GM21447 (cell line): ENCODE measurements at regions not wholly inside any gene's neighbourhood (a gene's known extent, or its start where the extent isn't known, plus 50 kb on each side); places are given as distances from the start of the nearest gene placed in this dataset.

Experiments used
- ATAC-seq: cut with Tn5 transposase; IDR thresholded peaks from one replicate; pipeline ENCODE4 v1.9.1; 2021; ENCODE audit not compliant: unreplicated experiment

GRCh38 chr19:31969016-31969415 lies 376.4 kb upstream of the ZNF507 start:
- no peak for ATAC-seq

- ATAC-seq, result no peak
Observed at GRCh38 chr19:31970027-31970461, 375.4 kb upstream of the ZNF507 start.

GRCh38 chr19:31974290-31974689 lies 371.1 kb upstream of the ZNF507 start:
- no peak for ATAC-seq

GRCh38 chr19:31974941-31975340 lies 370.5 kb upstream of the ZNF507 start:
- no peak for ATAC-seq

DNA sequence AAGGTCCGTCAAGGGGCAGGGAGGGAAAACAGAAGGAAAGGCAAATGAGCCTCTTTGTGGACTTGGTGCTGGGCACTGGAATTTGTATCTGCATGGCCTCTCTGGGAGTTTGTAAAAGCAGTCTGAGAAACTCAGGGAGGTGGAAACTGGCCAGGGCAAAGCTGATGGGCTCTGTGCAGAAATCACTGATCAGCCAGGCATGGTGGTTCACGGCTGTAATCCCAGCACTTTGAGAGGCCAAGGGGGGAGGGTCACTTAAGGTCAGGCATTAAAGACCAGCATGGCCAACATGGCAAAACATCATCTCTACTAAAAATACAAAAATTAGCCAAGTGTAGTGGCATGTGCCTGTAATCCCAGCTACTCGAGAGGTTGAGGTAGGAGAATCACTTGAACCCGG lies 369.9 kb upstream of the ZNF507 start:
- no peak for ATAC-seq

GRCh38 chr19:31976775-31977536 lies 368.5 kb upstream of the ZNF507 start:
- ATAC-seq, result no peak

DNA sequence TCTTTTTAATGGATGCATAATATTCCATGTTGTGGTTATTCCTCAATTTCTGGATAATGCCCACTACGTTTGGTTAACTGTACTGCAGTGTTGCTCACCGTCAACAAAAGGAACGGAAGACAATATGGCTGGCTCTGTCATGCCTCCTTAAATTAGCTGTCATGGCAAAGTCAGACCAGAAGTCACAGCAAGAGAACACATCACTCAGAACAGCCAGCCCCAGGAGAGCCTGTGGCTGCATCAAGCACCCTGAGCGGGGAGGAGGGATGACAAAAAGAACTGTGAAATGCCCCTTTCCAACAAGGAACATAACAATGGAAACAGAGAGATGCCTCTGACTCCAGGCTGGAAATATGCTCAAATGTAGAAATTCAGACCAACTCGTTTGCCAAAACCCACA lies 366.0 kb upstream of the ZNF507 start:
- no peak for ATAC-seq

DNA sequence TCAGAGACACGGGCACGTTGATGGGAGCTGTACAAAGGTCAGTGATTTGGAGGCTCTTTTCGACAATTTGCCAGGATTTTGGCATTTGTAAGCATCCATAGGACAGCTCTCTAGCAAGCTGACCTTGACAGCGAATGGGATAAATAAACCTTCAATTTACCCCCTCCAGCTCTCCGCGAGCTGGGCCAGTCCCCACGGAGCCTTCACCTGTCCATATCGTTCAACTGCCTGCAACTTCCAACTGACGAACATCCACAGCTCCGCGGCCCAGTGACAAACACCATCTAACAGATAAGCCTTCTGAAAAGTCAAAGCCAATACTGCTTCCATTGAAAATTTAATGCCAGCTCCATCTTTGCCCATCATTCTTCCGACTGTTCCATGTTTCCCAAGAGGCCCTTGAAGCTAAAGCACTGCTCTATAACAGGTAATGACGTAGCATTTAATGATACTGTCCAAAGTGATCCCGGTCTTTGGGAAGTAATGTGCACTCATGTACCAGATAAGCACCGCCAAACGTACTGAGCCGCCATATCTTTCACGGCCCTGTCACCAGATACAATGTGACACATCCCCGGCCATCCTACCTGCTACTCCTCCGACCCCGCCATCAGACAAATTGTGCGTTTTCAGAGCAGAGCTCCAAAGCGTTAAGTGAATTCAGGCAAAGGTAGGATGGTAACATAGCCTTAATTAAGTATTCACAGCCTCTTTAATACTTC lies 365.3 kb upstream of the ZNF507 start:
- ATAC-seq, result no peak

DNA sequence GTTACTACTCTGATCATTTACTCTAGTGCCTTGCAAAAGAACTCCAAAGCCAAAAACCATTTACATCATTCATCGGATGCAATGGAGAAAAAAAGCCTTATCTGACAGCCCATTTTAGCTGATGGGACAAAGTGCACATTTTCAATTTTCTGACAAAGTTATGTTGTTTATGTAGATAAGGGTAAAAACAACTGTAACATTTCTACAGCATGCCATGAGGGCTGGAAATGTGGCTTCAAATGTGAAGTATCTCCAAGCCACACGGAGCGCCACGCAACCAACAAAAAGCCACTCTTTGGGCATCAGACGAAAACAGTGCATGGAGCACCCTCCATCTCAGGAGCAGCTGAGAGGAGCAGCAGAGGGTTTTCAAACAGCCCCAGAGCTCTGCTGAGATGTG lies 364.6 kb upstream of the ZNF507 start:
- no peak for ATAC-seq

GRCh38 chr19:31981545-31981944 lies 363.9 kb upstream of the ZNF507 start:
- no peak for ATAC-seq

GRCh38 chr19:31983647-31984046 lies 361.8 kb upstream of the ZNF507 start:
- ATAC-seq, result no peak

- no peak for ATAC-seq
Observed at GRCh38 chr19:31985001-31985605, 360.3 kb upstream of the ZNF507 start.

DNA sequence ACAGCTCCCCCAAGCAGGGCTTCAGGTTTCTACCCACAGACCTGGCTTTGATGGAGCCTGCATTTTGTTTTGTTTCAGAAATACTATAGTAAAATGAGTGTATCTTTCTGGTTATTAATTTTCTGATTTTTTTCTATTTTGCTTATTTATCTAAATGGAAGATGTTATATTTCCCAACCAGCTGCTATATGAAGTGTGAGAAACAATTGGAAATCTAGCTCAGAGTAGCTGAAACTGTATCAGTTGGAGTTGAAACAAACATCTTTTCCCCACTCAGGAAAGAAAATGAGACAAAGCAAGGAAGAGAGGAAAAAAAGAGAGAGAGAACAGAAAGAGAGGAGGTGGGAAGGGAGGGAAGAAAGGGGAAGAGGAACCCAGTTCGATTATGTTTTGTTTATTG lies 358.5 kb upstream of the ZNF507 start:
- no peak for ATAC-seq

DNA sequence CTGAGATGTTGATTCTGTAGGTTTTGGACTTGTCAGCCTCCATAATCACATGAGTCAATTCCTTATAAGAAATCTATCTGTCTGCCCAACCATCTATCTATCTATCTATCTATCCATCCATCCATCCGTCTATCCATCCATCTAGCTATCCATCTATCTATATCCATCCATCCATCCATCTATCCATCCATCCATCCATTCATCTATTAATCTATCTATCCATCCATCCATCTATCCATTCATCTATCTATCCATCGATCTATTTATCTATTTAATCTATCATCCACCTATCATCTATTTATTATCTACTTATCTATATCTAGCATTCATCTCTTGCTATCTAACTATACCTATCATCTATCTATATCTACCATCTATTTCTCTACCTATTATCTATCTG lies 357.2 kb upstream of the ZNF507 start:
- no peak for ATAC-seq

DNA sequence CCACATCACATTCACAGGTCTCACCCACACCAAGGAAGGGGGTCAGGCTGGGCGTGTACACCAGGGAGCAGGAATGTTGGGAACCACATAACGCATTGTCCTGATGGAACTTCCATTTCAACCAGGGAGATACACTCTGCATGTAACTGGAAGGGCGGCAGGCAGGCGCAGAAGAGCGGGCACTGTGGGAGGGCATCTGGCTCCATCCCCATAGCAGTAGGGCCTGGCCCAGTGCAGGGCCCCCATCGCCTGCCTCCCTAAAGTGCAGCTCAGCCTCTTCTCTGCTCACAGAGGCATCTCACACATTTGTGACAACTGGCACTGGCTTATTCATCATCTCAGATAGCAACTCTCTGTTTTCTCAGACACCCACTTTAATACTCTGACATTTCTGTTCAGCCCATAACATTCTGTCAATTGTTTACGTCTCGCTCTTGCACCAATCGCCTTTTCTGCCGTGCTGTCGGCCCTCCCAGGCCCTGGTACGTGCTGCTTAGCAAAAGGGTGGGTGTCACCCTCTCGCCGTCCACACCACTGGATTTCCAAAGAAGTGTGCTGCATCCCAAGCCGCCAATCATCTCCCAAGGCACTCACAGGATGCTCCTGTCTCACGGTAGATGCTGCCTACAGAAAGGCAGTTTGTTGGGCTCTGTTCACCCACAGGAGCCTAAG lies 353.3 kb upstream of the ZNF507 start:
- ATAC-seq, result no peak

DNA sequence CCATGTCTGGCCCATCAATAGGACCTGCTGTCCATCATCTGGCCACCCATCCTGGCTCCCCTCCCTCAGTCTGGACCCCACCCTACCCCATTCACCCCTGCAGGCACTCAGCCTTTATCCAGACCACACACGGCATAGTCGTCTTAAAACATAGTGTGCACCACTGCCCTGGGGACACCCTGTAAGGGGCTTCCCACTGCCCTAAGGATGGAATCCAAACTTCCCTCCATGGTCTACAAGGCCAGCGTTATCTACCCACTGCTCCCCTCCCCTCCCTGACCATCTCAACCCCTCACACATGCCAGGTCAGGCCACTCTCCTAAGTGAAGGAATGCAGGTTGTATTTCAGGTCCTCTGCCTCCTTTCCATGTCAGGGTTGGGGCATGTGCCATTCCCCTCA lies 352.7 kb upstream of the ZNF507 start:
- ATAC-seq, result no peak

DNA sequence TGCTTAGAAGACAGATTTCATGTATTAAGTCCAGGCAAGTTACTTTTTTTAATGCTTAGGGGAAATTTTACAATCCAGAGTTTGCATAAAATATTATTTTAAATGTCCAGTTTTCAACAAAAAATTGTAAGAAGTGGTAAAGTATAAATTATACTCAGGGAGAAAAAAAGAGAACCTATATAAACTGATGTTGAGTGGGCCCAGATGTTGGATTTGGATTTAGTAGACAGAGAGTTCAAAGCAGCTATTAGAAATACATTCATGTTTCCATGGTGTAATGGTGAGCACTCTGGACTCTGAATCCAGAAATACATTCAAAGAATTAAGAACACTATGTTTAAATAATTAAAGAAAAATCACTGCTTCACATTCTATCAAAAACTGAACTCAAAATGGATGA lies 349.9 kb upstream of the ZNF507 start:
- ATAC-seq, result no peak

DNA sequence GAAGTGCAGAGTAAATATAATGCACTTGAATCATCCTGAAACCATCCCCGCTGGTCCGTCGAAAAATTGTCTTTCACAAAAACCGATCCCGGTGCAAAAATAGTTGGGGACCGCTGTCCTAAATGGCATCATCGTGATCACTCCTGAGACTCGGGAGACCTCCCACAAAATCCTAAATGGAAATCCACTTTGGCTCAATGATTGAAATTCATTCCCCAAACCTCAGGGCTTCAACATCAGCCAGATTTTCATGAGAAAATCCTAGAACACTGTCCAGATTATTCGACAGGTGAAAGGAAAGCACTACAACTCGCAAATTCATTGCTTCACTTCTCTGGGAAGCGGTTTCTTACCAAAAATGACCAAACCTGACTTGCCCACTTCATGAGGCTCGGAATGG lies 335.3 kb upstream of the ZNF507 start:
- ATAC-seq, result no peak

DNA sequence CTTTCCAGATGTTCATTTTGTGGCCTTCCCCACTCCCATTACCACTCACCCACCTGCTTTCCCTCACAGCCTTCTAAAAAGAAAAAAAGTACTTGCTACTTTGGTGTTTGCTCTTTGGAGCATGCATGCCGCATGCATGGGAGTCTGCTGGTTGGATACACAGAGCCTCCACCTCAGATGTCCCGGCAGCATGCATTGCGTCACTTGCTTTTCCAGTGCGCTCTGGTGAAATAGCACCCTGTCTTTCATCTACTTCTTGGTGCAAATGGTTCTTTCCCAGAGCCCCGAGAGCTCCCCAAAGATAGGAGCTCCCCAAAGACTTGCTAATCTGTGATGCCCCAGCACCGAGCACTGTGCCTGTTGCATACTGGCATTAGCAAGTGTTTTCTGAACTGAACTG lies 333.2 kb upstream of the ZNF507 start:
- ATAC-seq, result no peak

- ATAC-seq, result no peak
Observed at GRCh38 chr19:32012886-32013631, 332.4 kb upstream of the ZNF507 start.
